ENCODE measurements at regions not wholly inside any gene's neighbourhood (a gene's known extent, or its start where the extent isn't known, plus 50 kb on each side); places are given as distances from the start of the nearest gene placed in this dataset.

GRCh38 chr6:1540864-1541521 lies 68.7 kb upstream of the FOXC1 start:
- FAIRE-seq, result no peak
- no peak for TF ChIP-seq POLR2A (IDR thresholded peaks at IDR 0.05; ENCODE audit: low read depth, low read length)
- no peak for DNase-seq (ENCODE audit: insufficient read length, low spot score)

- DNase-seq (ENCODE audit: insufficient read length, low spot score), result no peak
- TF ChIP-seq POLR2A (IDR thresholded peaks at IDR 0.05; ENCODE audit: low read depth, low read length), result no peak
- no peak for FAIRE-seq
These were observed 67.4 kb upstream of the FOXC1 start for GRCh38 chr6:1542335-1542734.

- no peak for TF ChIP-seq POLR2A (IDR thresholded peaks at IDR 0.05; ENCODE audit: low read depth, low read length)
- DNase-seq (ENCODE audit: insufficient read length, low spot score) (no peak), FAIRE-seq (no peak)
These were observed 67.0 kb upstream of the FOXC1 start for GRCh38 chr6:1542764-1543163.

DNA sequence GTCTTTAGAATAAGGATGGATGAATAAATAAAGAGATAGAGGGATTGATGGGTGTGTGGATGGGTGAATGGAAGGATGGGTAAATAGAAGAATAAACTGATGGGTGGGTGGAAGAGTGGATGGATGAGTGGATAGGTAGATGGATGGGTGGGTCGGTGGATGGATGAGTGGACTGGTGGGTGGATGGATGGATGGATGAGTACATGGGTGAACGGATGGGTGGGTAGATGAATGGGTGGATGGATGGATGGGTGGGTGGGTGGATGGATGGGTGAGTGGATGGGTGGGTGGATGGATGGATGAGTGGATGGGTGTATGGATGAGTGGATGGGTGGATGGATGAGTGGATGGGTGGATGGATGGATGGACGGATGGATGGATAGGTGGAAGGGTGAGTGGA lies 65.7 kb upstream of the FOXC1 start:
- no peak for FAIRE-seq
- TF ChIP-seq POLR2A (IDR thresholded peaks at IDR 0.05; ENCODE audit: low read depth, low read length), result no peak
- no peak for DNase-seq (ENCODE audit: insufficient read length, low spot score)

DNA sequence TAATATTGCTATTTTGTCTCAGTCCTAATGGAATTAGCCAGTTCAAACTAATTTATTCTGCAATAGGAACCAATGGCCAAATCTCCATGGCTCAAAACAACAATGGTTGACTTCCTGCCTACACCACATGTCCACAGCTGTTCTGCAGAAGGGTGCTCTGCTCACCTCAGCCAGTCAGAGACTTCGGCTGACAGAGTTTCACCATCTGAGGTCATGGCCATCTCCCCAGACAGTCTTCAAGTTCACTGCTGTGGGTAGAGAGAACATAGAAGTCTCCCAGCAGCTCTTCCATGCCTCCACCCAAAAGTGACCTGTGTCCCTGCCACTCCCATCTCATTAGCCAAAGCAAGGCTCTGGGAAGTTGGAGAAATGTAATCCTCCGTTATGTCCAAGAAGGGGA lies 65.1 kb upstream of the FOXC1 start:
- FAIRE-seq (no peak), DNase-seq (ENCODE audit: insufficient read length, low spot score) (no peak)
- TF ChIP-seq POLR2A (IDR thresholded peaks at IDR 0.05; ENCODE audit: low read depth, low read length), result no peak

GRCh38 chr6:1545654-1546053 lies 64.1 kb upstream of the FOXC1 start:
- DNase-seq (ENCODE audit: insufficient read length, low spot score), result no peak
- no peak for TF ChIP-seq POLR2A (IDR thresholded peaks at IDR 0.05; ENCODE audit: low read depth, low read length)
- FAIRE-seq, result no peak

DNA sequence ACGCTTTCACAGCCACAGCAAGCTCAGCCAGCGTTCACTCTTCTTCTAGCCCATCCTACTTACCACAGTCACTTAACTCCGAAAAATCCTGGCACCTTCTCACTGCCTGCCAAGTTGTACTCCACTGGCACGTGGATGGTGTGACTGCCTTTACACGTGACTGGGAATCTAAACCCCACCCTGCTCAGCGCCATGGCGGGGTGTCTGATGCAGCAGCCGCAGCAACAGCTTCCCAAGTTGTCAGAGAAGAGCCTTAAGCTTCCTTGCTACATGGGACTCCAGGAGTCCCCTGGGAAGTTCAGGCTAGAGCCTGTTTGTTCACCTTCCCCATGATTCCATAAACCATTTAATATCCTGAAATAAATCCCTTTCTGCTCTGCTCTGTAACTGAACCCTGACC lies 61.9 kb upstream of the FOXC1 start:
- no peak for TF ChIP-seq POLR2A (IDR thresholded peaks at IDR 0.05; ENCODE audit: low read depth, low read length)
- FAIRE-seq (no peak), DNase-seq (ENCODE audit: insufficient read length, low spot score) (no peak)

DNA sequence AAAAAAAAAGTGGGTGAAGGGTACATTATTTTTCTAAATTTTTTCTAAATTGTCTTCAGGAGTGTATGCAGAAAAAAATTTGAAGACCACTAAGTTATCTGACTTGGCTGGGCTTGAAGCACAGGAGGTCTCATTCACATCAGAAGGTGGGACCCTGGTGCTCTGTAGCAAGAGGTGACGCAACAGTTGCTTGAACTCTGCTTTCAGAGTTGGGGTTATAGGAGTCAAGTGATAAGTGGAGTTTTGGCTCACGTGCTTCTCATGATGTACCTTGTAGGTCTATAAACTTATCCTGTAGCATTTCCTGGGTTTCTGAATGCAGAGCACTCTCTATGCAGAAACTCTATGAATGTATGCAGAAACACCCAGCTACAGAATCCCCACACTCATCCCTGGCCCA lies 58.5 kb upstream of the FOXC1 start:
- TF ChIP-seq POLR2A (IDR thresholded peaks at IDR 0.05; ENCODE audit: low read depth, low read length), result no peak
- DNase-seq (ENCODE audit: insufficient read length, low spot score) (no peak), FAIRE-seq (no peak)

- DNase-seq (ENCODE audit: insufficient read length, low spot score), result peak; percentile 54
- FAIRE-seq, result no peak
- no peak for TF ChIP-seq POLR2A (IDR thresholded peaks at IDR 0.05; ENCODE audit: low read depth, low read length)
These were observed 57.4 kb upstream of the FOXC1 start for GRCh38 chr6:1552296-1552761.

DNA sequence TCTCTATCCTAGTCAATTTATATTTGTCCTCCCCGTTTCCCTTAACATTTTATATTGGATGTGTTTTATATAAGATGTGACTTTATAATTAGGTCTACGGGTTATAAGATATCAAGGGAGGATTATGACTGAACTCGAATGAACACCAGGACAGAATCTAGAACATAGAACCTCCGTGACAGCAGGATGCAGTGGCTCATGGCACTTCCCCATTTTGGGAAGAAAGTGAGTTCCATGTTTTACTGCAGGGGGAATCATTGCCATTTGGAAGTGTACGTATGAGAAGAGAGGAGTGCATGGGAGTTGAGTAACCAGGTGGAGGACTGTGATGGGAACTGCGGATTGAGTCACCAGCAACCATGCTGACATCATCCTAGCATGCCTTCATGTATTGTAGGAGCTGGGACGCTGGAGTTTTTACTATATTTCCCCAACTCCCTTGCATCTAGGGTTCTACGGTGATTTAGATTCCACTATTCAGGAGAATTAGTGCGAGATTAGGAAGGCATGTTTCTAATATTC lies 56.1 kb upstream of the FOXC1 start:
- no peak for TF ChIP-seq POLR2A (IDR thresholded peaks at IDR 0.05; ENCODE audit: low read depth, low read length)
- DNase-seq (ENCODE audit: insufficient read length, low spot score), result no peak
- FAIRE-seq, result no peak

DNA sequence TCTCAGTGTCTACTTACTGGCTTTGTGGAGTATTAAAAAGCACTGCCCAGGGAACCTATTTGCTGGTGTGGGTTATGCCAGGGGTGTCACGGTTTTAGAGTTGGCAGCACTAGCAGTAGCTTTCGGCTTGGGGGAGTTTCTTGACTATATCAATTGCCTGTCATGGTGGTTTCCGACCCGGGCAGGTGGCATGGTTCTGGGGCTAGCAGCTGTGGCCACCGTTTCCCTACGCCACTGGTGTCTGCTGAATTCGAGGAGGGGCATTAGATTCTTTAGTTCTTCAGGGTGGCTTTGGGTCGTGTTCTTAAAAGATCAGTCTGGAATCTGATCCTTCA lies 55.6 kb upstream of the FOXC1 start:
- FAIRE-seq, result no peak
- DNase-seq (ENCODE audit: insufficient read length, low spot score), result no peak
- TF ChIP-seq POLR2A (IDR thresholded peaks at IDR 0.05; ENCODE audit: low read depth, low read length), result no peak

GRCh38 chr6:1554476-1555310 lies 55.0 kb upstream of the FOXC1 start:
- FAIRE-seq (no peak), DNase-seq (ENCODE audit: insufficient read length, low spot score) (peak; percentile 81)
- peak; percentile 65 for TF ChIP-seq POLR2A (IDR thresholded peaks at IDR 0.05; ENCODE audit: low read depth, low read length)

- no peak for TF ChIP-seq POLR2A (IDR thresholded peaks at IDR 0.05; ENCODE audit: low read depth, low read length)
These were observed 51.3 kb upstream of the FOXC1 start for GRCh38 chr6:1558388-1558787.

More at GRCh38 chr6:1558388-1558787, 51.3 kb upstream of the FOXC1 start:
- no peak for DNase-seq (ENCODE audit: insufficient read length, low spot score)
- FAIRE-seq, result no peak
